Endothelial cell of hepatic sinusoid (primary cell): ENCODE measurements at regions not wholly inside any gene's neighbourhood (a gene's known extent, or its start where the extent isn't known, plus 50 kb on each side); places are given as distances from the start of the nearest gene placed in this dataset.

Experiments
- in situ Hi-C: cut with HindIII; loops from 2 replicates; pipeline ENCODE4 v1.10.0; 2017; ENCODE audit warnings: low sequenced_read_pairs

GRCh38 chr19:32253683-32254508 lies 91.5 kb upstream of the ZNF507 start:
- in situ Hi-C loops = no loop called here

- in situ Hi-C loops = no loop called here
These were observed 90.9 kb upstream of the ZNF507 start for GRCh38 chr19:32254509-32254890.

DNA sequence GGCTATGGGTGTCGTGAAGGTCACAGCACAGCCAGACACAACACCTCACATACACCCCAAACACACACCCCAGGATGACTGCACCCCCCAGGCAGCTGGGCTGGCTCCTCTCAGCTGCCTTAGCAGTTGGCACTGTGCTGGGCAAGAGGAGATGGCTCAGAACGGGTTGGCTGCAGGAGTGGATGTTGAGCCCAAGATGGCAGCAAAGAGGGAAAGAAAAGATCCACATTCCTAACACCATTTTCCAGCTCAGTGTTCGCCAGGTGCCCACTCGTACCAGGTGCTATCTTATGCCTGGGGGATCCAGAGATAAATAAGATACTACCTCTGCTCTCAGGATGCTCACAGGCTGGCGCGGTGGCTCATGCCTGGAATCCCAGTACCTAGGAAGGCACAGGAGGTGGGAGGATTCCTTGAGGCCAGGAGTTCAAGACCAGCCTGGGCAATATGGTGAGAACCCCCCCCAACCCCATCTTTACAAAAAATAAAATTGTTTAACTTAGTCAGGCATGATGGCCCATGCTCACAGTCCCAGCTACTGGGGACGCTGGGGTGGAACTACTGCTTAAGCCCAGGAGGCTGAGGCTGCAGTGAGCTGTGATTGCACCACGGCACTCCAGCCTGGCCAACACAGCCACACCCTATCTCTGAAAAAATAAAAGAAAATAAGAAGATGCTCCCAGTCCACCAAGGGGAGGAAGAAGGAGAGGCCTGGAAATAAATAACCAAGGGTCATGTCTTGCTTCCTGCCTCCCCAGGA lies 89.7 kb upstream of the ZNF507 start:
- in situ Hi-C loops = no loop called here

GRCh38 chr19:32256341-32256975 lies 89.0 kb upstream of the ZNF507 start:
- in situ Hi-C loops = no loop called here

DNA sequence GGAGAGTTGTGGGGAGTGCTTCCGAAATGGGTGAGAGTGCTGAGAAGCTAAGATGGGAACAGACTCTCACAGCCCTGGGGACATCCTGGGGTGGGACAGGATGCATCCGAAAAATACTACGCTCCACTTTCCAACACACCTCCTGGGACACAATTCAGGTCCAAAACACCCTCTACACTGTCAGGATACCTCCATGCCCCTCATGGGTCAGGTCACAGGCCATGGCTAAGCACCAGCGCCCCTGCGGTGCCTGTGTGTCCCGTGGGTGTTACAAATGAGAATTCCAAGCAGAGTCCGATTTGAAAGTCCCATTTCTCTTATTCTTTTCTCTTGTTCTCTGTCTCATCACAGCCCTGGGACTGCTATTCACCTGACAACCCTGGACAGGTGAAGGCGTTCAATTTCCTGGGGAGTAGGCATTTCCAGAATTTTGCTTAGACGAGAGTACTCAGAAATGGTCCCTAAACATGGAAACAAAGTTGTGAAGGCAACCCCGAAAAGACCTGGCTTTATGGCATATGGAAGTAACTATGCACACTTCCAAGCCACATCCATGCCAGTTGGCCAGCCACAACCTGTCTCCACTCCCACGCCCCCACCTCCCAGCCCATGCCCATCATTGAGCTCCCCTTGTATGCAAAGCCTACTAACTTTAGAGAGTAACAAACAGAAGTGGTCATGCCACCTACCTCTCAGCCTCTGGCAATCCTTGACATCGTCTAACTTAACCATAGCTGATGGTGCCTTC lies 87.9 kb upstream of the ZNF507 start:
- in situ Hi-C loops = no loop called here

DNA sequence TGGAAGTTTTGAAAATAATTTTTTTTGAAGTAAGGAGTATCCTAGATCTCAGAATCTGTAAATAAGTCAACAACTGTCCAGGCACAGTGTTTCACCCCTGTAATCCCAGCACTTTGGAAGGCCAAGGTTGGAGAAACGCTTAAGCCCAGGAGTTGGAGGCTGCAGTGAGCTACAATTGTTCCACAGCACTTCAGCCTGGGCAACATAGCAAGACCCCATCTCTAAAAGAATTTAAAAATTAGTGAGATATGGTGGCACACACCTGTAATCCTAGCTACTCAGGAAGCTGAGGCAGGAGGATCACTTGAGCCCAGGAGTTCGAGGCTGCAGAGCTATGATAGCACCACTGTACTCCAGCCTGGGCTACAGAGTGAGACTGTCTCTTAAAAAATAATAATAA lies 87.2 kb upstream of the ZNF507 start:
- in situ Hi-C loops = no loop called here

GRCh38 chr19:32264568-32264967 lies 80.8 kb upstream of the ZNF507 start:
- in situ Hi-C loops = no loop called here

DNA sequence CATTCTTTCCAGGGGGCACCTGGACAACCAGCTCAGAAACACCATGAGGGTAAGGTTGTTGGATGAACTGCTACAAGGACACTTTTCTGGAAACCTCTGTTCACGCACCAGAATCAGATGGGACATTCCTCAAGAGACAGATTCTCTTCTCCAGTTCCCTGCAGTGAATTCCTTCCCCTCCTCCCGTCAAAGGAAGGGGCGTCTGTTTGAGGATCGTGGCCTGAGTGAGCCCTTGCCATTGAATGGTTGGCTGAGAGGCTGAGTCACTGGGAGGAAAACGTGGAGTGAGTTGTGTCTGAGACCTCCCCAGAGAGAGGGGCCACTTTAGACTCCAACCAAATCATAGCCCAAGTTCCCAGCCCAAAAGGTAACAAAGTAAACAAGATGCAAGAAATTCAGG lies 79.4 kb upstream of the ZNF507 start:
- in situ Hi-C loops = no loop called here

DNA sequence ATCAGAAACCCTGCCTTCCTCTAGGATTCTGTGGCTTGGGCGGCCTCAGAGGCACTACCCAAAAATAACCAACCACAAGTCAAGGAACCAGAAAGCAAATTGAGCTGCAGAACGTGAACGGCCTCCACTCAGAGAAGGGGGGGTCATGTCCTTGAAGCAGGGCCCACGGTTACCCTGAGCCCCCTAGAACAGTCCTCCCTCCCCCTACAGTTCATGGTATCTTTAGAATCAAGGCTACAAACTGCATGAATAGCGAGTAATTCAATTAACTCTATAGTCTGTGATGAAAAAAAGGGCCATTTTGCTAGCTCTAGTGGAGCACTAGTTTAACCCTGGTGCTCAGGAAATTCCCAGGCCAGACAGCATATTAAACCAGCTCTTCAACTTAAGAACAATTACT lies 79.0 kb upstream of the ZNF507 start:
- in situ Hi-C loops = no loop called here

DNA sequence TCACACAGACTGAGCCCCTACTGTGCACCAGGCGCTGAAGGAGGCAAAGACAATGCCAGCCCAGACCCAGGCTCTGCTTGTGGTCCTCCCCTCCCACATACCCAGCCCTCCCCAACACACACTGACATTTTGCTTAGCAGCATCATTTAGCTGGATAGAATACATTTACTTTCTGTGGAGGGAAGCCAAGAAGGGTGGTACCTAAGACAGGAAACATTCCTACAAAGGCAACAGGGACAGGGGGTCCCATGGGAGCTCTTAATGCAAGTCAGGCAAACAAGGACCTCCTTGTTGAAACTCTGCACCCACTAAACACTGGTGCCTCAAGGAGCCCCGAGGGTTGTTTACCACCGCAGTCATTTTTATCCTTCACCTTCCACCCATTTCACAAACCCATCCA lies 77.0 kb upstream of the ZNF507 start:
- in situ Hi-C loops = no loop called here

- in situ Hi-C loops = no loop called here
These were observed 75.6 kb upstream of the ZNF507 start for GRCh38 chr19:32269831-32270230.

GRCh38 chr19:32273483-32273882 lies 71.9 kb upstream of the ZNF507 start:
- in situ Hi-C loops = no loop called here

DNA sequence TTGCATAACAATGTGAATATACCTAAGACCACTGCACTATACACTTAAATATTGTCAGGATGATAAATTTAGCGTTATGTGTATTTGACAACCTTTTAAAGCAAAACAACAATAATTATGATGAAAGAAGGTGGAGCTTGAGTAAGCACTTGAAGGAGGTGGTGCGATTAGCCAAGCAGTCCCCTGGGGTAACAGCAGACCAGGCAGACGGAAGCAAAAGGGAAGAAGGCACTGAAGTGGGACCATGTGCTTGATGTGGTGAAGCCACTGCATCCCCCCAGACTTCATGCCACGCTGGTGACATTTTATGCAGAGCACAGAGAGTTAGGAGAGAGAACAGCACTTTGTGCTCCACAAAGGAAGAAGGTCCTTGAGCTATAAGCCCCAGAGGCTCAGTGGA lies 58.3 kb upstream of the ZNF507 start:
- in situ Hi-C loops = no loop called here

GRCh38 chr19:32287811-32288227 lies 57.6 kb upstream of the ZNF507 start:
- in situ Hi-C loops = no loop called here

DNA sequence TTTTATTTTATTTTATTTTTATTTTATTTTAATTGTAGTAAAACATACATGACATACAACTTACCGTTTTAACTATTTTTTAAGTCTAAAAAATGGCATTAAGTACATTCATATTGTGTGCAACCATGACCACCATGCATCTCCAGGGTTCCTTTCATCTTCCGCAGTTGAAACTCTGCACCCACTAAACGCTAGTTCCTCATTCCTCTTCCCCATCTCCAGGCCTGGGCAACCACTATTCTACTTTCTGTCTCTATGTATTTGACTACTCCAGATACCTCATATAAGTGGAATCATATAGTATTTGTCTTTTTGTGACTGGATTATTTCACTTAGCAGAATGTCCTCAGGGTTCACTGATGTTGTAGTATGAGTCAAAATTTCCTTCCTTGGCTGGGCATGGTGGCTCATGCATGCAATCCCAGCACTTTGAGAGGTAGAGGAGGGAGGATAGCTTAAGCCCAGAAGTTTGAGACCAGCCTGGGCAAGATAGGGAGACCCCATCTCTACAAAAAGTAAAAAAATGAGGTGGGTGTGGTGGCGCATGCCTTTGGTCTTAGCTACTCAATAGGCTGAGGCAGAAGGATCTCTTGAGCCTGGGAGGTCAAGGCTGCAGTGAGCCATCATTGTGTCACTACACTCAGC lies 55.7 kb upstream of the ZNF507 start:
- in situ Hi-C loops = no loop called here

- in situ Hi-C loops = no loop called here
These were observed 53.5 kb upstream of the ZNF507 start for GRCh38 chr19:32291876-32292275.

DNA sequence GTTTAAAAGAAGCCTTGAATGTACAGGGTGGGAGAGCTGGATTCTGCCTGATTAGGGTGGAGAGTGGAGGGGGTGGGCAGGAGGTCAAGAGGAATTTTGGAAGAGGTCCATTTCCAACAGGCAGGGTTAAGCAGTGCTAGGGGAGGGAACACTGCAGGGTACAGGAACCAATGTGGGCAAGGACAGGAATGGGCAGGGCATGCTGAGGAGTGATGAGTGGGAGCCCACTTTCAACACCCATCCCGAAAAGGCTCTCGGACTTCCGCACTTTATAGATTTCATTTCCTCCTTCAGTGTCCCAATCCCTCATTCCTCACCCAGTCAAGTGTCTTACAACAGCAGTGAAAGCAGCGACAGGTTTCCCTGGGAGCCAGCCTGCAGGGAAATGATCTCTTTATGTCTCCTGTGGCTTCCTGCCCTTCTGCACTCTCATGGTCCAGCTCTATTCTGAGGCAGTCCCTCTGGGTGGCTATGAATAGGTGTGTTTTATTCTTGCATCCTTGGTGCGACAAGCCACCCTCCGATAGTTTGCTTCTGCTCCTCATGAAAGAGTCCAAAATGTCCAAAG lies 50.5 kb upstream of the ZNF507 start:
- in situ Hi-C loops = no loop called here
